WTC11 (cell line): ENCODE measurements at regions not wholly inside any gene's neighbourhood (a gene's known extent, or its start where the extent isn't known, plus 50 kb on each side); places are given as distances from the start of the nearest gene placed in this dataset.

ENCODE experiments used
- ATAC-seq: fragments of 200-7000 bp; cut with Tn5 transposase; 2 replicates; pipeline ENCODE4 v1.10.0; 2021; ENCODE audit warnings: mild to moderate bottlenecking, moderate library complexity
- CTCF ChIA-PET: fragments of 300-600 bp; sonication (Branson Sonifier 250); formaldehyde crosslinking; loops from one replicate; lab custom pipeline; 2021; ENCODE audit warnings: antibody characterized with exemption; lab: Charles Lee
- POLR2A ChIA-PET: fragments of 350-600 bp; sonication (Branson Sonifier 250); formaldehyde crosslinking; loops from one replicate; lab custom pipeline; 2021; ENCODE audit warnings: antibody characterized with exemption; lab: Charles Lee
- DNase-seq: peaks from one replicate; pipeline ENCODE4 v3.0.0; 2021; ENCODE audit warnings: low spot score
- H3K27ac Mint-ChIP-seq: 2 replicates; pipeline ENCODE4 v1.8.0; 2021; ENCODE audit warnings: mixed read lengths
- H3K27me3 Mint-ChIP-seq: 2 replicates; pipeline ENCODE4 v1.8.0; 2021; ENCODE audit warnings: low read depth, mild to moderate bottlenecking, moderate library complexity, mixed read lengths
- H3K36me3 Mint-ChIP-seq: 2 replicates; pipeline ENCODE4 v1.8.0; 2021; ENCODE audit warnings: mixed read lengths
- H3K4me1 Mint-ChIP-seq: 2 replicates; pipeline ENCODE4 v1.8.0; 2022; ENCODE audit warnings: mixed read lengths
- H3K4me3 Mint-ChIP-seq: 2 replicates; pipeline ENCODE4 v1.8.0; 2021; ENCODE audit warnings: mild to moderate bottlenecking, moderate library complexity, mixed read lengths
- H3K9me3 Mint-ChIP-seq: 2 replicates; pipeline ENCODE4 v1.8.0; 2021; ENCODE audit warnings: mixed read lengths
- AFF4 ChIP-seq: sonication (generic); formaldehyde crosslinking; IDR thresholded peaks from 2 replicates; pipeline ENCODE4 v1.8.1; 2023; ENCODE audit warnings: mild to moderate bottlenecking, missing genetic modification reagents, borderline replicate concordance
- ATF1 ChIP-seq: sonication (generic); formaldehyde crosslinking; IDR thresholded peaks from 2 replicates; pipeline ENCODE4 v1.8.1; 2023; ENCODE audit warnings: mild to moderate bottlenecking, moderate library complexity, missing genetic modification reagents
- ATF6 ChIP-seq: sonication (generic); formaldehyde crosslinking; IDR thresholded peaks from 2 replicates; pipeline ENCODE4 v1.8.1; 2023; ENCODE audit warnings: mild to moderate bottlenecking, missing genetic modification reagents
- EMX1 ChIP-seq: fragments of 250-450 bp; sonication (Bioruptor Pico); IDR thresholded peaks from 2 replicates; pipeline ENCODE4 v1.8.0; 2021; ENCODE audit warnings: mild to moderate bottlenecking
- ETV6 ChIP-seq: sonication (generic); formaldehyde crosslinking; IDR thresholded peaks from 2 replicates; pipeline ENCODE4 v1.8.1; 2022; ENCODE audit warnings: mild to moderate bottlenecking, missing genetic modification reagents
- GRHL2 ChIP-seq: fragments of 250-450 bp; sonication (Bioruptor Pico); IDR thresholded peaks from 2 replicates; pipeline ENCODE4 v1.8.0; 2022; ENCODE audit warnings: mild to moderate bottlenecking, moderate library complexity; ENCODE audit not compliant: insufficient replicate concordance, severe bottlenecking
- JAZF1 ChIP-seq: fragments of 250-450 bp; sonication (Bioruptor Pico); IDR thresholded peaks from 2 replicates; pipeline ENCODE4 v1.9.0; 2021; ENCODE audit warnings: moderate library complexity, mild to moderate bottlenecking, inconsistent platforms
- MLX ChIP-seq: sonication (generic); formaldehyde crosslinking; IDR thresholded peaks from 2 replicates; pipeline ENCODE4 v1.8.1; 2023; ENCODE audit warnings: mild to moderate bottlenecking, missing genetic modification reagents, moderate library complexity
- MYBL2 ChIP-seq: sonication (generic); formaldehyde crosslinking; IDR thresholded peaks from 2 replicates; pipeline ENCODE4 v1.8.1; 2023; ENCODE audit warnings: mild to moderate bottlenecking, moderate library complexity, missing genetic modification reagents
- NFE2L1 ChIP-seq: sonication (generic); formaldehyde crosslinking; IDR thresholded peaks from 2 replicates; pipeline ENCODE4 v1.8.1; 2023; ENCODE audit warnings: missing genetic modification reagents
- NR2C2 ChIP-seq: sonication (generic); formaldehyde crosslinking; IDR thresholded peaks from 2 replicates; pipeline ENCODE4 v1.8.0; 2022; ENCODE audit warnings: mild to moderate bottlenecking, missing genetic modification reagents
- PREB ChIP-seq: sonication (generic); formaldehyde crosslinking; IDR thresholded peaks from 2 replicates; pipeline ENCODE4 v1.8.1; 2022; ENCODE audit warnings: mild to moderate bottlenecking, missing genetic modification reagents, moderate library complexity, borderline replicate concordance
- RELA ChIP-seq: sonication (generic); formaldehyde crosslinking; IDR thresholded peaks from 2 replicates; pipeline ENCODE4 v1.8.1; 2022; ENCODE audit warnings: missing genetic modification reagents, mild to moderate bottlenecking, borderline replicate concordance
- STAT6 ChIP-seq: sonication (generic); formaldehyde crosslinking; conservative IDR thresholded peaks from 2 replicates; pipeline ENCODE4 v1.8.1; 2023; ENCODE audit warnings: mild to moderate bottlenecking, low read depth, missing genetic modification reagents, moderate library complexity
- TEAD4 ChIP-seq: sonication (generic); formaldehyde crosslinking; IDR thresholded peaks from 2 replicates; pipeline ENCODE4 v1.8.0; 2022; ENCODE audit warnings: mild to moderate bottlenecking, missing genetic modification reagents
- ZNF121 ChIP-seq: sonication (generic); formaldehyde crosslinking; IDR thresholded peaks from 2 replicates; pipeline ENCODE4 v1.8.0; 2023; ENCODE audit warnings: missing genetic modification reagents
- ZNF138 ChIP-seq: sonication (generic); formaldehyde crosslinking; conservative IDR thresholded peaks from 2 replicates; pipeline ENCODE4 v1.8.1; 2022; ENCODE audit warnings: mild to moderate bottlenecking, moderate library complexity, missing genetic modification reagents
- ZNF219 ChIP-seq: sonication (generic); formaldehyde crosslinking; IDR thresholded peaks from 2 replicates; pipeline ENCODE4 v1.8.0; 2023; ENCODE audit warnings: missing genetic modification reagents, mild to moderate bottlenecking, borderline replicate concordance
- ZNF317 ChIP-seq: sonication (generic); formaldehyde crosslinking; IDR thresholded peaks from 2 replicates; pipeline ENCODE4 v1.8.1; 2023; ENCODE audit warnings: low read depth, mild to moderate bottlenecking, moderate library complexity, missing genetic modification reagents, borderline replicate concordance
- ZNF532 ChIP-seq: fragments of 250-450 bp; sonication (Bioruptor Pico); IDR thresholded peaks from 2 replicates; pipeline ENCODE4 v1.9.0; 2021; ENCODE audit warnings: mild to moderate bottlenecking, borderline replicate concordance

- Mint-ChIP-seq H3K27me3 (no peaks in the 10 kb centered on the region), H3K4me3 (no peak overlapping the region), H3K9me3 (peaks cover 6% of the 10 kb centered on the region), H3K4me1 (no peaks in the 10 kb centered on the region), H3K36me3 (no peaks in the 10 kb centered on the region), H3K27ac (no peak overlapping the region)
- TF ChIP-seq JAZF1 (CRISPR knock-in tag) = no peak
- TF ChIP-seq ETV6 = no peak
- no peak for TF ChIP-seq ZNF121
- TF ChIP-seq EMX1 (CRISPR knock-in tag) = no peak
- no peak for TF ChIP-seq TEAD4 (CRISPR knock-in tag)
- no peak for TF ChIP-seq GRHL2
- no peak for TF ChIP-seq ZNF138 (CRISPR knock-in tag)
- no peak for TF ChIP-seq NFE2L1 (CRISPR knock-in tag)
- TF ChIP-seq AFF4 (CRISPR knock-in tag) = no peak
- TF ChIP-seq STAT6 (CRISPR knock-in tag) = no peak
- TF ChIP-seq ATF6 (CRISPR knock-in tag) = no peak
- TF ChIP-seq NR2C2 (CRISPR knock-in tag) = no peak
- TF ChIP-seq MYBL2 (CRISPR knock-in tag) = no peak
- no peak for TF ChIP-seq PREB (CRISPR knock-in tag)
- no peak for TF ChIP-seq ZNF317 (CRISPR knock-in tag)
- TF ChIP-seq ZNF219 = no peak
- TF ChIP-seq RELA (CRISPR knock-in tag) = no peak
- no peak for TF ChIP-seq MLX (CRISPR knock-in tag)
- TF ChIP-seq ZNF532 (CRISPR knock-in tag) = no peak
- no peak for TF ChIP-seq ATF1 (CRISPR knock-in tag)
- POLR2A ChIA-PET = no interaction called here
- DNase-seq = no peak
- CTCF ChIA-PET = no interaction called here
- ATAC-seq = no peak
Measured at GRCh38 chr10:83104616-83105015, 1034.7 kb upstream of the GHITM start.
